Lung microvascular endothelial cell (primary cell): ENCODE measurements at regions not wholly inside any gene's neighbourhood (a gene's known extent, or its start where the extent isn't known, plus 50 kb on each side); places are given as distances from the start of the nearest gene placed in this dataset.

Experiments
- DNase-seq, 2 donors: peaks; one replicate each; pipeline versions ENCODE4 v3.0.0 to v3.0.0-alpha.2; 2010; ENCODE audit warnings: low read depth in 2 of 2

DNA sequence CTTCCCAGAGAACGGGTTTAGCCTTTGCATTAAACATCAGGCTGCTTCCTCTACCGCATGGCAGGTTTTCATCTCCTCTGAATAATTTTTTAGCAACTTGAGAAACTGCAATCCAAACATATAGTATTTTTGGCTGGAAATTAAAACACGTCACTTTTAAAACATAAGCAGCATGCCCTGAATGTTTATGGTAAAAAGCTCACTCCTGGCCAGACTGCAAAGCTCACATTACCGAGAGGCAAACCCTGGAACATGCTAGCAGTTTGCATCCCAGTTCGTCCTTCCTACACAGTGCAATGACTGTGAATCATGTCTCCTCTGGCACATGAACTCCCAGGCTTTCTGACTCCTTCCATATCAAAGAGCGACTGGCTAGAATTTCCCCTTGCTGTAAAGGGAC, 312.3 kb downstream of the RRAGC start:
- no peak for DNase-seq

GRCh38 chr1:38546636-38547035, 312.9 kb downstream of the RRAGC start:
- no peak for DNase-seq

GRCh38 chr1:38541223-38541622, 318.3 kb downstream of the RRAGC start:
- no peak for DNase-seq

DNA sequence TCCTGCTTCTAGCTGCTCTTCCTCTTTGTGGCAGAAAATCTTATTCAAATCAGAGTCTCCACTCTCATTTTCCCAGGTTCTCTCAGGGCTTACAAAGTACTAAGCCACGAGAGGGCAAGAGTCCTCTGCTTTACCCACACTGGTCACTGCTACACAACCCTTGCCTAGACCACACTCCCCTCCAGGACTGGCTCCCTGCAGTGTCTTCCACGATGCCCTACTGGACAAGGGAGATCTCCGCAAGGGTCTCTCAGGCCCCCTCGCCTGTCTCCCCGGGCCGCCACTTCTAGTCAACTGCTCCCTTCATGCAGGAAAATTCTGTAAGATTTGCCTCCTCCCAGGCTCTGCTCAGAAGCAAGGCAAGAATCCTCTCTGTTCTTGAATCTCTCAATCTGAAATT, 319.6 kb downstream of the RRAGC start:
- DNase-seq = no peak

DNA sequence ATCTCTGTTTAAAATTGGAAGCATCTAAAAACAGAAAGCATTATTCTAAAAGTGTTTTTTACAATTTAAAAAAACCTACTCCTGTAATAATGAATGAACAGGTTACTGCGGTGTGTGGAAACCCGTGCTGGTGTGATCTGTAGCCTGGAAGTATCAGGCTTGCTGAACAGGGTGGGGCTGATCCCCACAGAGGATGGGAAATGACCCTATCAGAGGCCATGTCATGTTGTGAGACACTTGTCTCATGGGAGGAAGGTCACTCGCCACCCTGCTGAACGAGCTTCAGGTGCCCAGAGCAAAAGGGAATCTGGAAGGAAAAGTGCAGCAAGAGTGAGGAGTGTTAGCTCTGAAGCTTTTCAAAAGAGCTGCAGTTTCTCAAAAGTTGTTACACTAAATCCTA, 320.7 kb downstream of the RRAGC start:
- DNase-seq = no peak

DNA sequence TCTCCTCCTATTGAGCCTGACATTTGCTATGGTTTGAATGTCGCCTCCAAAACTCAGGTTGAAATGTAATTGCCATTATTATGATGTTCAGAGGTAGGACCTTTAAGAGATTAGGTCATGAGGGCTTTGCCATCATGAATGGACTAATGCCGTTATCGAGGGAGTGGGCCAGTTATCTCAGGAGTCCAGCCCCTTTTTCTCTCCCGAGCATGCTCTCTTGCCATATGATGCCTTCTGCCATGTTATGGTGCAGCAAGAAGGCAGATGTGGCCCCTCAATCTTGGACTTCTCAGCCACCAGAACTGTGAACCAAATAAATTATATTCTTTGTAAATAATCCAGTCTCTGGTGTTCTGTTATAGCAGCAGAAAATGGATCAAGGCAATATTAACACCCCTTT, 323.5 kb downstream of the RRAGC start:
- no peak for DNase-seq

GRCh38 chr1:38534473-38534823, 325.1 kb downstream of the RRAGC start:
- DNase-seq = peak in 1 of 2 donors; percentile 46

GRCh38 chr1:38533772-38534472, 325.6 kb downstream of the RRAGC start:
- DNase-seq = peak in 1 of 2 donors; percentile 24

GRCh38 chr1:38530957-38531356, 328.6 kb downstream of the RRAGC start:
- no peak for DNase-seq

DNA sequence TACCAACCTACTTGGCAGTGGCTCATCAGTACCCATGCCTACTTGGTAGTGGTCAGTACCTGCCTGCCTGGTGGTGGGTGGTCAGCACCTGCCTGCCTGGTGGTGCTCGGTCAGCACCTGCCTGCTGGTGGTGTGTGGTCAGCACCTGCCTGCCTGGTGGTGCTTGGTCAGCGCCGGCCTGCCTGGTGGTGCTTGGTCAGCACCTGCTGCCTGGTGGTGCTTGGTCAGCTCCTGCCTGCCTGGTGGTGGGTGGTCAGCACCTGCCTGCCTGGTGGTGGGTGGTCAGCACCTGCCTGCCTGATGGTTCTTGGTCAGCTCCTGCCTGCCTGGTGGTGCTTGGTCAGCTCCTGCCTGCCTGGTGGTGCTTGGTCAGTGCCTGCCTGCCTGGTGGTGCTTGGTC, 329.6 kb downstream of the RRAGC start:
- DNase-seq = no peak

DNA sequence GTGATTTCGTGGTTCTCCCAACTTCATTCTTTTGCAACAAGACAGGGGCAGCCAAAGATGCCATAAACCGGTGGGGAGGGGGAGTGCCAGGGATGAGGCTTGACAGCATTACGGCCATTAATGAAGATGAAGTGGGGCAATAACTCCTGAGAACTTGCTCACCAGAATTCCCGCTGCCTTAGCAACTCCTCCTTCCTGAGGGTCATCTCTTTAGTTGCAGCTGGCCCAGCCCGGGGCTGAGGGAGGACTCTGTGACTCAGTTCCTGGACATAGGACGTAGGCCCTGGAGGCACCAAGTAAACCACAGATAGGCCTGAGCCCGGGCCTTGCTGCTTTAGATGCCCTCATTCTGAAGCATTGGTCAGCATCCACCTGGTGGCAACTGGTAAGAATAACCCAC, 330.2 kb downstream of the RRAGC start:
- DNase-seq = no peak

- no peak for DNase-seq
Measured at GRCh38 chr1:38528623-38529022, 330.9 kb downstream of the RRAGC start.

DNA sequence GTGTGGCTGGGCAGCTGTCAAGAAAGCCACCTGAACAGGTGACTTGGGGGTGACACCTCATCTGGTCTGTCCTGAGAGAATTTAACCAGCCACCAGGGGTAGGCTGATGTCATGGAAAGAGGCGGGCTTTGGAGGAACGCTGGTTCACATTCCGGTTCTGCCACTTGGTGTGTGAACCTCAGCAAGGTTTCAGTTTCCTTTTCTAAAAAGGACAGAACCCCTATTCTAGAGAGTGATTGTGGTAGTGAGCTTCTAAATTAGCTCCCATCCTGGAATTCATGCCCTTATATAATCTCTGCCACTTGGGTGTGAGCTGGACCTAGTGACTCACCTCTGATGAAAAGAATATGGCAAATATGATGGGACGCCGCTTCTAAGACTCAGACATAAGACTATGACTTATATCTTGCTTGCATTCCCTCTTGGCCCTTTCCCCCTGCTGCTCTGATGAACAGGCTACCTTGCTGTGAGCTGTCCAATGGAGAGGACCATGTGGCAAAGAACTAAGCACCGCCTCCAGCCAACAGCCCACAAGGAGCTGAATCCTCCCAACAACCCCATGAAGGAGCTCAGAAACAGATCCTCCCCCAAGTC, 332.1 kb downstream of the RRAGC start:
- DNase-seq = no peak

- DNase-seq = no peak
Measured at GRCh38 chr1:38526046-38526445, 333.5 kb downstream of the RRAGC start.

GRCh38 chr1:38525343-38526043, 334.1 kb downstream of the RRAGC start:
- no peak for DNase-seq

GRCh38 chr1:38524025-38524641, 335.4 kb downstream of the RRAGC start:
- no peak for DNase-seq

DNA sequence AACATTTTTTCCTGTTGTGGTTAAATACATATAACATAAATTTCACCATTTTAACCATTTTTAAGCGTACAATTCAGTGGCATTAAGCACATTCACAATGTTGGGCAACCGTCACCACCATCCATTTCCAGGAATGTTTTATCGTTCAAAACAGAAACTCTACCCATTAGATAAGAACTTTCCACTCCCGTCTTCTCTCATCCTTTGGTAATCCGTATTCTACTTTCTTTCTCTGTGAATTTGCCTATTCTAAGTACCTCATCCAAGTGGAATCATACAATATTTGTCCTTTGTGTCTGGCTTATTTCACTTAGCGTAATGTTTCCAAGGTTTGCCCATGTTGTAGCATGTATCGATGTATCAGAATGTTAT, 336.0 kb downstream of the RRAGC start:
- no peak for DNase-seq

DNA sequence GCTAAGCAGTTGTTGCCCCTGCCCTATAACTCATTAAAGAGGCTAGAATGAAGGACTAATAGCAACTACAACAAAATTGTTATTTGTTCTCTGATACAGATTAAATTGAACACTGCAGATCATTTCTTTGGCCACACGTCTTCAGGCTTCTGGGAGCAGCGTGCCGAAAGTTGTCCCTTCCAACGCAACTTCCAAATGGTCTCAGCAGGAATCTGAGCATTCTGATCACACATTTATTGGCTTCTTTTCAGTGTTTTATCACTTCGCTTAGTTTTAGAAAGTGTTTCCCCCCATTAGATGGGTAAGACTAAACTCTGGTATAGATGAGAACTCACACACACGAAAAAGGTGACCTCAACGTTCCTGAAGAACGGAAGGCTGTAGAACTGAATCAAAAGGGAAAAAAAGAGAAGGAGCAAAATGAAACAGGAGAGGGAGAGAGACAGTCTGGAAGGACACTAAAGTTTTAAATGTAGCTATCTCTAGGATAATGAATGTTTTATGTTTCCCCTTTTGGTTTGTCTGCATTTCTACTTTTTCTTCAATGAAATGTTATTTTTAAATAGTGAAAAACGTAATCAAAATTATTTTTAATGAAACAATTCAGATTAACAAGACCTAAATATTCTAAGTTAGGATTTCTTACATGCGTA, 336.5 kb downstream of the RRAGC start:
- no peak for DNase-seq

DNA sequence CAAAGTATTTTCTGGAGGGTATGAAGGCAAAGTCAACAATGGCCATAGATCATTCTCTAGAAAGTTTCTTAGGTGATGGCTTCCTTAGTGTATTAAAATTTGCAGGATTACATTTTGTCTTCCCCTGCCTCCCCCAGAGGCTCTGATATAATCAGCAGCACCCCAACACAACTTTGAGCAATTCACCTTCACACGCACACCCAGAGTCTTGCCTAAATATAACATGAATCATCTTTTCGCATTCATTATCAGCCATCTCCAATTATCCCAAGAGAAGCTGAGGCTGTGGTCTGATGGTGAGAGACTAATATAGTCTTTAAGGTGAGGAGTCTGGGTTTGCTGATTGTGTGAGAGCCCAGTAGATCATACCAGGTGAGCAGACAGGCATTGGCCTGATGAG, 343.0 kb downstream of the RRAGC start:
- DNase-seq = no peak

GRCh38 chr1:38512789-38513188, 346.8 kb downstream of the RRAGC start:
- no peak for DNase-seq

DNA sequence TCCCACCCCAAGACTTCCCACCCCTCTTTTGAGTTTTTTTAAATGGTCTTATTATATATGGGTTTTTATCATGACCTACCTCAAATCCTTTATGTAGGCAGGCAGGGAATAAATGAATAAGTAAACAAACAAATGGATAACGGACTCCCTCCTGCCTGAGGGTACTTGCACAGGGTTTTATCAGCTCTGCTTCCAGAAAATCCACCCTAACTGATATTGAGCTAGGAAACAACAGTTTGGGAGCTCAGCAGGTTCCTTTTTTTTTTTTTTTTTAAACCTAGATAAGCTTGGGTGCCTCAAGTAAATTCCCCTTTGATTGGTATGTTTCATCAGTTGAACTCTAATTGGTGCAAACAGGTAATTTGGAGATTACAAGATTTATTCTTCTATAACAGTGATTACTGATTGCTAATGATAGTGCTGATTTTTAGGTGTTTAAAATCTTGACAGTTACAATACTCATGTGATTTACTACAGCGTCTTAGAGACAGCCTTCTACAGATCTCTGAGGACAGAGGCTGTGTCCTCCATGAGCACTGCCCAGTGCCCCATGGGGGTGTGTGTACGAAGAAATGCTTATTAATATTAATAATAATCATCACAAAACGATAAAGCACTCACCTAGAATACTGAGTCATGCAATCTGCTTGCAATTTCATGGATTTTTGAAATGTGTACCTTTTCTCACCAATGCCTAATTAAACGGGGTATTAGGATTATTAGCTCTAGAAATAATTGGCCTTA, 347.4 kb downstream of the RRAGC start:
- DNase-seq = no peak
